Stimulated activated CD4-positive, alpha-beta T cell treated with anti-CD3 and anti-CD28 coated beads, Interleukin-2, amount 100 ng/mL, for 4 hours (primary cell): ENCODE measurements at regions not wholly inside any gene's neighbourhood (a gene's known extent, or its start where the extent isn't known, plus 50 kb on each side); places are given as distances from the start of the nearest gene placed in this dataset.

Experiments used
- DNase-seq: peaks from one replicate; pipeline ENCODE4 v3.0.0-alpha.2; 2020; ENCODE audit warnings: low read depth

- no peak for DNase-seq
Observed at GRCh38 chr2:198499539-198499938, 695.1 kb downstream of the PLCL1 start.

- DNase-seq, result no peak
Observed at GRCh38 chr2:198498516-198498915, 694.1 kb downstream of the PLCL1 start.

- DNase-seq, result no peak
Observed at GRCh38 chr2:198498048-198498447, 693.7 kb downstream of the PLCL1 start.

GRCh38 chr2:198494931-198495330 is 690.5 kb downstream of the PLCL1 start:
- no peak for DNase-seq

GRCh38 chr2:198490748-198491147 is 686.4 kb downstream of the PLCL1 start:
- DNase-seq, result no peak

- no peak for DNase-seq
Observed at GRCh38 chr2:198488964-198489363, 684.6 kb downstream of the PLCL1 start.

- DNase-seq, result no peak
Observed at GRCh38 chr2:198483051-198483450, 678.7 kb downstream of the PLCL1 start.

GRCh38 chr2:198479065-198479464 is 674.7 kb downstream of the PLCL1 start:
- no peak for DNase-seq

- no peak for DNase-seq
Observed at GRCh38 chr2:198478361-198478760, 674.0 kb downstream of the PLCL1 start.

- DNase-seq, result no peak
Observed at GRCh38 chr2:198476007-198476406, 671.6 kb downstream of the PLCL1 start.

GRCh38 chr2:198471291-198471690 is 666.9 kb downstream of the PLCL1 start:
- no peak for DNase-seq

GRCh38 chr2:198468136-198468535 is 663.7 kb downstream of the PLCL1 start:
- DNase-seq, result no peak

GRCh38 chr2:198465970-198466369 is 661.6 kb downstream of the PLCL1 start:
- DNase-seq, result no peak

GRCh38 chr2:198456418-198456817 is 652.0 kb downstream of the PLCL1 start:
- no peak for DNase-seq

GRCh38 chr2:198453866-198454265 is 649.5 kb downstream of the PLCL1 start:
- DNase-seq, result no peak

- no peak for DNase-seq
Observed at GRCh38 chr2:198452327-198452726, 647.9 kb downstream of the PLCL1 start.

GRCh38 chr2:198448789-198449188 is 644.4 kb downstream of the PLCL1 start:
- no peak for DNase-seq

GRCh38 chr2:198444800-198445287 is 640.5 kb downstream of the PLCL1 start:
- no peak for DNase-seq

GRCh38 chr2:198441901-198442300 is 637.5 kb downstream of the PLCL1 start:
- no peak for DNase-seq

GRCh38 chr2:198441246-198441645 is 636.9 kb downstream of the PLCL1 start:
- no peak for DNase-seq

- no peak for DNase-seq
Observed at GRCh38 chr2:198440833-198441232, 636.4 kb downstream of the PLCL1 start.

- DNase-seq, result no peak
Observed at GRCh38 chr2:198438331-198438730, 633.9 kb downstream of the PLCL1 start.

- DNase-seq, result no peak
Observed at GRCh38 chr2:198424112-198424511, 619.7 kb downstream of the PLCL1 start.

GRCh38 chr2:198417836-198418235 is 613.4 kb downstream of the PLCL1 start:
- no peak for DNase-seq

- no peak for DNase-seq
Observed at GRCh38 chr2:198414976-198415375, 610.6 kb downstream of the PLCL1 start.
